Keratinocyte (primary cell): ENCODE measurements at regions not wholly inside any gene's neighbourhood (a gene's known extent, or its start where the extent isn't known, plus 50 kb on each side); places are given as distances from the start of the nearest gene placed in this dataset.
"Not testable (repeated sequence)": the region's sequence is repeated elsewhere in the genome, so short reads cannot be mapped to it uniquely, and the experiment has no call there.

Experiments used
- DNase-seq: peaks from one replicate; pipeline ENCODE4 v3.0.0-alpha.2; 2011; ENCODE audit warnings: low read depth, missing footprints, low spot score
- FAIRE-seq: peaks from 2 replicates; lab custom pipeline; 2011; peaks lifted over from hg19 to GRCh38; lab: Jason Lieb, UNC
- H2AFZ ChIP-seq: 2 replicates; pipeline ENCODE4 v1.6.0; 2012; ENCODE audit warnings: low read length, control low read depth, inconsistent platforms; ENCODE audit not compliant: control insufficient read depth
- H3K27ac ChIP-seq: 2 replicates; pipeline ENCODE4 v1.5.1; 2011; ENCODE audit warnings: low read length; ENCODE audit not compliant: control insufficient read depth, insufficient read depth
- H3K27me3 ChIP-seq: 3 replicates; pipeline ENCODE4 v1.6.0; 2011; ENCODE audit warnings: low read length; ENCODE audit not compliant: control insufficient read depth, insufficient read depth; ENCODE audit errors: extremely low read depth
- H3K36me3 ChIP-seq, 2 experiments: 2 replicates in 1 of 2; 3 replicates in 1 of 2; pipeline ENCODE4 v1.5.1; 2011; ENCODE audit warnings: low read length in 2 of 2, mild to moderate bottlenecking in 1 of 2; ENCODE audit not compliant: control insufficient read depth in 2 of 2, insufficient read depth in 2 of 2; ENCODE audit errors: extremely low read depth in 1 of 2
- H3K4me1 ChIP-seq: 3 replicates; pipeline ENCODE4 v1.5.1; 2011; ENCODE audit warnings: low read length; ENCODE audit not compliant: control insufficient read depth, insufficient read depth; ENCODE audit errors: extremely low read depth
- H3K4me2 ChIP-seq: 3 replicates; pipeline ENCODE4 v1.6.0; 2011; ENCODE audit warnings: low read depth, low read length; ENCODE audit not compliant: control insufficient read depth, insufficient read depth; ENCODE audit errors: extremely low read depth
- H3K4me3 ChIP-seq, 3 experiments: fragments of 200-600 bp in 1 of 3; sonication (generic) in 1 of 3; 2 replicates in 2 of 3; 3 replicates in 1 of 3; pipeline ENCODE4 v1.5.1; 2011 to 2016; ENCODE audit warnings: low read length in 3 of 3, mild to moderate bottlenecking in 3 of 3, control low read depth in 2 of 3, inconsistent platforms in 1 of 3, low read depth in 1 of 3, mixed read lengths in 1 of 3, mixed run types in 1 of 3, moderate library complexity in 1 of 3; ENCODE audit not compliant: control insufficient read depth in 2 of 3, insufficient read depth in 2 of 3; ENCODE audit errors: extremely low read depth in 1 of 3
- H3K79me2 ChIP-seq: 2 replicates; pipeline ENCODE4 v1.6.0; 2012; ENCODE audit warnings: low read length; ENCODE audit not compliant: control insufficient read depth, insufficient read depth
- H3K9ac ChIP-seq: 3 replicates; pipeline ENCODE4 v1.6.0; 2011; ENCODE audit warnings: low read length; ENCODE audit not compliant: control insufficient read depth, insufficient read depth; ENCODE audit errors: extremely low read depth
- H3K9me1 ChIP-seq: 3 replicates; pipeline ENCODE4 v1.6.0; 2011; ENCODE audit warnings: low read length; ENCODE audit not compliant: control insufficient read depth, insufficient read depth; ENCODE audit errors: extremely low read depth
- H3K9me3 ChIP-seq: 2 replicates; pipeline ENCODE4 v1.5.1; 2012; ENCODE audit warnings: low read depth, low read length; ENCODE audit not compliant: control insufficient read depth
- H4K20me1 ChIP-seq: 3 replicates; pipeline ENCODE4 v1.6.0; 2011; ENCODE audit warnings: low read length; ENCODE audit not compliant: control insufficient read depth, insufficient read depth; ENCODE audit errors: extremely low read depth
- EZH2 ChIP-seq: IDR thresholded peaks from one replicate; pipeline ENCODE4 v1.6.1; 2012; ENCODE audit warnings: inconsistent platforms, mild to moderate bottlenecking, low read length, moderate library complexity
- dilution Hi-C: fragments of 300-500 bp; cut with MboI; formaldehyde crosslinking; loops from one replicate; pipeline ENCODE4 v1.7.0; 2020; ENCODE audit warnings: low sequenced_read_pairs; ENCODE audit not compliant: extremely low pct_ligation_motif_present
- TF ChIP-seq, protein P1 (sequence below), 3 experiments: IDR thresholded peaks in 1 of 3; conservative IDR thresholded peaks in 1 of 3; optimal IDR thresholded peaks in 1 of 3; 2 replicates in 2 of 3; 3 replicates in 1 of 3; pipeline versions ENCODE3 to v1.5.1; 2011; ENCODE audit warnings: low read length in 3 of 3, mild to moderate bottlenecking in 3 of 3, moderate library complexity in 2 of 3, control low read depth in 1 of 3, inconsistent platforms in 1 of 3; ENCODE audit not compliant: insufficient read depth in 2 of 3; ENCODE audit errors: extremely low read depth in 1 of 3

- no peak overlapping the region for H3K4me3 ChIP-seq
- no peaks in the 10 kb centered on the region for H3K27me3 ChIP-seq
- no peak for DNase-seq
- no peak for FAIRE-seq
- TF ChIP-seq, protein P1, sequence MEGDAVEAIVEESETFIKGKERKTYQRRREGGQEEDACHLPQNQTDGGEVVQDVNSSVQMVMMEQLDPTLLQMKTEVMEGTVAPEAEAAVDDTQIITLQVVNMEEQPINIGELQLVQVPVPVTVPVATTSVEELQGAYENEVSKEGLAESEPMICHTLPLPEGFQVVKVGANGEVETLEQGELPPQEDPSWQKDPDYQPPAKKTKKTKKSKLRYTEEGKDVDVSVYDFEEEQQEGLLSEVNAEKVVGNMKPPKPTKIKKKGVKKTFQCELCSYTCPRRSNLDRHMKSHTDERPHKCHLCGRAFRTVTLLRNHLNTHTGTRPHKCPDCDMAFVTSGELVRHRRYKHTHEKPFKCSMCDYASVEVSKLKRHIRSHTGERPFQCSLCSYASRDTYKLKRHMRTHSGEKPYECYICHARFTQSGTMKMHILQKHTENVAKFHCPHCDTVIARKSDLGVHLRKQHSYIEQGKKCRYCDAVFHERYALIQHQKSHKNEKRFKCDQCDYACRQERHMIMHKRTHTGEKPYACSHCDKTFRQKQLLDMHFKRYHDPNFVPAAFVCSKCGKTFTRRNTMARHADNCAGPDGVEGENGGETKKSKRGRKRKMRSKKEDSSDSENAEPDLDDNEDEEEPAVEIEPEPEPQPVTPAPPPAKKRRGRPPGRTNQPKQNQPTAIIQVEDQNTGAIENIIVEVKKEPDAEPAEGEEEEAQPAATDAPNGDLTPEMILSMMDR (optimal IDR thresholded peaks at IDR 0.05 in 1 of 3, IDR thresholded peaks at IDR 0.05 in 1 of 3, conservative IDR thresholded peaks at IDR 0.05 in 1 of 3; ENCODE audit: extremely low read depth in 1 of 3, insufficient read depth in 2 of 3, low read length in 3 of 3): no peak
- no peak for TF ChIP-seq EZH2
- H3K27ac ChIP-seq: no peak overlapping the region
- peaks cover 12% of the 10 kb centered on the region for H3K4me1 ChIP-seq
- no peaks in the 10 kb centered on the region for H3K36me3 ChIP-seq
- H4K20me1 ChIP-seq: no peaks in the 10 kb centered on the region
- H3K4me2 ChIP-seq: no peak overlapping the region
- H3K9me3 ChIP-seq: no peaks in the 10 kb centered on the region
- no peaks in the 10 kb centered on the region for H3K79me2 ChIP-seq
- H2AFZ ChIP-seq: no peak overlapping the region
- dilution Hi-C loops: no loop called here
- H3K9me1 ChIP-seq: no peaks in the 10 kb centered on the region
- H3K9ac ChIP-seq: no peak overlapping the region
These were observed 131.0 kb downstream of the RRAGC start for GRCh38 chr1:38728585-38728908.

- dilution Hi-C loops: no loop called here
- Histone ChIP-seq H4K20me1 (no peaks in the 10 kb centered on the region), H3K4me3 (no peak overlapping the region), H3K4me2 (no peak overlapping the region), H3K9me1 (no peaks in the 10 kb centered on the region), H3K9ac (no peak overlapping the region), H3K4me1 (peaks cover 9% of the 10 kb centered on the region), H3K9me3 (no peaks in the 10 kb centered on the region), H3K79me2 (no peaks in the 10 kb centered on the region), H2AFZ (no peak overlapping the region), H3K27me3 (no peaks in the 10 kb centered on the region), H3K27ac (no peak overlapping the region), H3K36me3 (no peaks in the 10 kb centered on the region)
- no peak for TF ChIP-seq EZH2
- TF ChIP-seq, protein P1 (optimal IDR thresholded peaks at IDR 0.05 in 1 of 3, IDR thresholded peaks at IDR 0.05 in 1 of 3, conservative IDR thresholded peaks at IDR 0.05 in 1 of 3; ENCODE audit: extremely low read depth in 1 of 3, insufficient read depth in 2 of 3, low read length in 3 of 3): no peak
- no peak for FAIRE-seq
- no peak for DNase-seq
These were observed 131.6 kb downstream of the RRAGC start for GRCh38 chr1:38727684-38728584.

DNA sequence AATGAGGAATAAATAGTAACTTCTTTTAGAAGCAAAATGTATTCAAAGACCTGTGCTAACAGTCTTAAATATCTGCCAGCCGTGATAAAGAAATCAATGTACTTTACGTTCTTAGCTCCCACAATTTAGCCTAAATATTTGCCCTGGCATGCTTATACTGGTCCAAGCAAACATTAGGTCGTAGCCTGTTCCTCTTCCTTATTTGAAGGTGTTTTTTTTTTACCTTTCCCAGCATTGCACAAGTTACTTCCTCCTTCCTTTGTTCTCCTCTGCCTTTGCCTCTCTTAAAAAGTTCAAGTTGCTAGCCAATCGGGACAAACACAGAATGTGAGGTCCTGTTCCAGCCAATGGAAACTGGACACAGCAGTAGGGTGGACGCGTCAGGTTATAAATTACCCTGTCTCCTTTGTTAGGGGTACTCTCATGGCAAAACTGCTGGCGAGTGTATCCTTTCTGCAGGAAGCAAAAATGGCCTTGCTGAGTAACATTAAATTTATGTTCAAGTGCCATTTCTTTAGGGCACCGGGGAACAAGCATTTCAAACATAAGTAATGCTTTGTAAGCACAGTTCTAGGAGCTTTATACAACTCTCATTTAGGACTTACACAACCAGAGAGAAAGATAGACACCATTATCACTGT lies 134.1 kb downstream of the RRAGC start:
- H3K9me3 ChIP-seq, H3K27ac ChIP-seq, H3K27me3 ChIP-seq, DNase-seq, H4K20me1 ChIP-seq, H3K4me3 ChIP-seq, dilution Hi-C loops, FAIRE-seq, H3K4me2 ChIP-seq, H2AFZ ChIP-seq, H3K36me3 ChIP-seq, H3K79me2 ChIP-seq, H3K4me1 ChIP-seq, H3K9me1 ChIP-seq, H3K9ac ChIP-seq: not testable (repeated sequence)
